CD8-positive, alpha-beta memory T cell (primary cell): ENCODE measurements at regions not wholly inside any gene's neighbourhood (a gene's known extent, or its start where the extent isn't known, plus 50 kb on each side); places are given as distances from the start of the nearest gene placed in this dataset.

Source experiments
- CTCF ChIA-PET: fragments of 350-600 bp; sonication (Branson Sonifier 250); formaldehyde crosslinking; loops from one replicate; lab custom pipeline; 2021; ENCODE audit warnings: antibody characterized with exemption; lab: Charles Lee
- POLR2A ChIA-PET: fragments of 350-600 bp; sonication (Branson Sonifier 250); formaldehyde crosslinking; loops from one replicate; lab custom pipeline; 2021; ENCODE audit warnings: antibody characterized with exemption; lab: Charles Lee
- DNase-seq, 5 donors: peaks; one replicate each; pipeline versions ENCODE4 v3.0.0 to v3.0.0-alpha.2; 2020 to 2022; ENCODE audit warnings: mixed read lengths in 1 of 5
- H3K27ac ChIP-seq: one replicate; pipeline ENCODE4 v1.7.0; 2013; ENCODE audit warnings: low read depth, mild to moderate bottlenecking, low read length, moderate library complexity
- H3K27me3 ChIP-seq: 2 replicates; pipeline ENCODE4 v1.7.0; 2013; ENCODE audit warnings: low read length, mild to moderate bottlenecking; ENCODE audit not compliant: insufficient read depth, poor library complexity, severe bottlenecking
- H3K36me3 ChIP-seq: 2 replicates; pipeline ENCODE4 v1.7.0; 2013; ENCODE audit warnings: mild to moderate bottlenecking, low read length, moderate library complexity; ENCODE audit not compliant: insufficient read depth
- H3K4me1 ChIP-seq: 2 replicates; pipeline ENCODE4 v1.7.0; 2013; ENCODE audit warnings: mild to moderate bottlenecking, low read length, moderate library complexity; ENCODE audit not compliant: insufficient read depth
- H3K4me3 ChIP-seq: 2 replicates; pipeline ENCODE4 v1.7.0; 2013; ENCODE audit warnings: mild to moderate bottlenecking, low read length
- H3K9me3 ChIP-seq: 2 replicates; pipeline ENCODE4 v1.7.0; 2013; ENCODE audit warnings: mild to moderate bottlenecking, low read length
- H3K27ac Mint-ChIP-seq, 8 donors: one replicate each; pipeline ENCODE4 v1.8.0; 2020 to 2021; ENCODE audit warnings: mixed read lengths in 8 of 8, mild to moderate bottlenecking in 6 of 8, inconsistent platforms in 3 of 8, moderate library complexity in 3 of 8
- H3K27me3 Mint-ChIP-seq, 2 donors: one replicate each; pipeline ENCODE4 v1.8.0; 2020 to 2021; ENCODE audit warnings: mixed read lengths in 2 of 2, mild to moderate bottlenecking in 1 of 2, moderate library complexity in 1 of 2
- H3K36me3 Mint-ChIP-seq, 3 donors: one replicate each; pipeline ENCODE4 v1.8.0; 2020 to 2021; ENCODE audit warnings: mixed read lengths in 3 of 3, inconsistent platforms in 1 of 3, mild to moderate bottlenecking in 1 of 3
- H3K4me1 Mint-ChIP-seq, 3 donors: one replicate each; pipeline ENCODE4 v1.8.0; 2020 to 2021; ENCODE audit warnings: mixed read lengths in 3 of 3, inconsistent platforms in 1 of 3, mild to moderate bottlenecking in 1 of 3
- H3K4me3 Mint-ChIP-seq, 7 donors: one replicate each; pipeline ENCODE4 v1.8.0; 2020 to 2021; ENCODE audit warnings: mixed read lengths in 7 of 7, mild to moderate bottlenecking in 6 of 7, moderate library complexity in 4 of 7, inconsistent platforms in 2 of 7
- H3K9me3 Mint-ChIP-seq, 5 donors: one replicate each; pipeline ENCODE4 v1.8.0; 2020 to 2022; ENCODE audit warnings: mixed read lengths in 5 of 5, mild to moderate bottlenecking in 3 of 5, moderate library complexity in 2 of 5, inconsistent platforms in 1 of 5

GRCh38 chr3:182487611-182488010 lies 305.7 kb upstream of the ATP11B start:
- Histone ChIP-seq H3K9me3 (no peaks in the 10 kb centered on the region), H3K36me3 (no peaks in the 10 kb centered on the region), H3K27me3 (no peaks in the 10 kb centered on the region), H3K4me3 (no peak overlapping the region), H3K4me1 (no peaks in the 10 kb centered on the region), H3K27ac (no peak overlapping the region)
- no peak overlapping the region for H3K4me3 Mint-ChIP-seq
- H3K36me3 Mint-ChIP-seq, result no peaks in the 10 kb centered on the region
- H3K9me3 Mint-ChIP-seq, result peaks cover 0 to 1% (median 0%) of the 10 kb centered on the region in 5 donors
- H3K4me1 Mint-ChIP-seq, result no peaks in the 10 kb centered on the region
- H3K27ac Mint-ChIP-seq, result no peak overlapping the region
- POLR2A ChIA-PET, result no interaction called here
- CTCF ChIA-PET, result no interaction called here
- no peak for DNase-seq
- H3K27me3 Mint-ChIP-seq, result peaks cover 0 to 1% of the 10 kb centered on the region in 2 donors

- no peaks in the 10 kb centered on the region for H3K36me3 Mint-ChIP-seq
These were observed 302.5 kb upstream of the ATP11B start for GRCh38 chr3:182490596-182491491.

GRCh38 chr3:182491577-182491976 lies 301.7 kb upstream of the ATP11B start:
- DNase-seq, result no peak
- Mint-ChIP-seq H3K9me3 (peaks cover 0 to 2% (median 0%) of the 10 kb centered on the region in 5 donors), H3K4me1 (no peaks in the 10 kb centered on the region), H3K27ac (no peak overlapping the region), H3K36me3 (no peaks in the 10 kb centered on the region), H3K4me3 (peak overlapping the region in 1 of 7 donors; percentile 40), H3K27me3 (peaks cover 0 to 5% of the 10 kb centered on the region in 2 donors)
- no peaks in the 10 kb centered on the region for H3K27me3 ChIP-seq
- no peaks in the 10 kb centered on the region for H3K4me1 ChIP-seq
- ChIA-PET CTCF (no interaction called here), POLR2A (no interaction called here)
- no peak overlapping the region for H3K4me3 ChIP-seq
- no peak overlapping the region for H3K27ac ChIP-seq
- H3K36me3 ChIP-seq, result no peaks in the 10 kb centered on the region
- no peaks in the 10 kb centered on the region for H3K9me3 ChIP-seq

More at GRCh38 chr3:182490596-182491491, 302.5 kb upstream of the ATP11B start:
- ChIA-PET POLR2A (no interaction called here), CTCF (no interaction called here)
- no peak overlapping the region for H3K4me3 Mint-ChIP-seq
- no peak overlapping the region for H3K27ac Mint-ChIP-seq
- Histone ChIP-seq H3K36me3 (no peaks in the 10 kb centered on the region), H3K4me3 (no peak overlapping the region), H3K4me1 (no peaks in the 10 kb centered on the region), H3K27me3 (no peaks in the 10 kb centered on the region), H3K9me3 (no peaks in the 10 kb centered on the region), H3K27ac (no peak overlapping the region)
- peaks cover 0 to 5% of the 10 kb centered on the region in 2 donors for H3K27me3 Mint-ChIP-seq
- no peak for DNase-seq
- peaks cover 0 to 2% (median 0%) of the 10 kb centered on the region in 5 donors for H3K9me3 Mint-ChIP-seq
- no peaks in the 10 kb centered on the region for H3K4me1 Mint-ChIP-seq

- DNase-seq, result no peak
- Mint-ChIP-seq H3K36me3 (no peaks in the 10 kb centered on the region), H3K27me3 (peaks cover 0 to 5% of the 10 kb centered on the region in 2 donors), H3K27ac (no peak overlapping the region), H3K4me1 (no peaks in the 10 kb centered on the region), H3K4me3 (no peak overlapping the region), H3K9me3 (peaks cover 0 to 3% (median 0%) of the 10 kb centered on the region in 5 donors)
- Histone ChIP-seq H3K4me1 (no peaks in the 10 kb centered on the region), H3K27me3 (no peaks in the 10 kb centered on the region), H3K36me3 (no peaks in the 10 kb centered on the region), H3K4me3 (no peak overlapping the region), H3K9me3 (no peaks in the 10 kb centered on the region), H3K27ac (no peak overlapping the region)
- ChIA-PET CTCF (no interaction called here), POLR2A (interaction anchor here (0.7 kb wide), 1 partner anchor 55 kb away, joined by 7 read pairs; no protein-coding TSS in a partner anchor)
These were observed 300.8 kb upstream of the ATP11B start for GRCh38 chr3:182492536-182492935.

GRCh38 chr3:182500289-182500688 lies 293.0 kb upstream of the ATP11B start:
- ChIA-PET POLR2A (no interaction called here), CTCF (no interaction called here)
- Histone ChIP-seq H3K36me3 (no peaks in the 10 kb centered on the region), H3K9me3 (no peaks in the 10 kb centered on the region), H3K27ac (no peak overlapping the region), H3K27me3 (no peaks in the 10 kb centered on the region), H3K4me1 (no peaks in the 10 kb centered on the region), H3K4me3 (no peak overlapping the region)
- Mint-ChIP-seq H3K9me3 (peaks cover 0 to 3% (median 0%) of the 10 kb centered on the region in 5 donors), H3K4me3 (no peak overlapping the region), H3K27ac (no peak overlapping the region), H3K27me3 (peaks cover 0 to 1% of the 10 kb centered on the region in 2 donors), H3K36me3 (no peaks in the 10 kb centered on the region), H3K4me1 (no peaks in the 10 kb centered on the region)
- no peak for DNase-seq

- H3K4me1 ChIP-seq, result no peaks in the 10 kb centered on the region
- H3K36me3 Mint-ChIP-seq, result no peaks in the 10 kb centered on the region
- no peak overlapping the region for H3K4me3 ChIP-seq
- no peaks in the 10 kb centered on the region for H3K9me3 Mint-ChIP-seq
- H3K36me3 ChIP-seq, result no peaks in the 10 kb centered on the region
- DNase-seq, result no peak
- no peaks in the 10 kb centered on the region for H3K27me3 ChIP-seq
- H3K27ac ChIP-seq, result no peak overlapping the region
- no peaks in the 10 kb centered on the region for H3K4me1 Mint-ChIP-seq
- H3K27me3 Mint-ChIP-seq, result no peaks in the 10 kb centered on the region
- CTCF ChIA-PET, result no interaction called here
- H3K27ac Mint-ChIP-seq, result no peak overlapping the region
- H3K9me3 ChIP-seq, result no peaks in the 10 kb centered on the region
- POLR2A ChIA-PET, result no interaction called here
- H3K4me3 Mint-ChIP-seq, result no peak overlapping the region
These were observed 291.4 kb upstream of the ATP11B start for GRCh38 chr3:182501856-182502255.

GRCh38 chr3:182503401-182503800 lies 289.9 kb upstream of the ATP11B start:
- Histone ChIP-seq H3K4me1 (no peaks in the 10 kb centered on the region), H3K36me3 (no peaks in the 10 kb centered on the region), H3K27ac (no peak overlapping the region), H3K4me3 (no peak overlapping the region), H3K27me3 (no peaks in the 10 kb centered on the region), H3K9me3 (no peaks in the 10 kb centered on the region)
- ChIA-PET CTCF (no interaction called here), POLR2A (no interaction called here)
- Mint-ChIP-seq H3K4me3 (no peak overlapping the region), H3K36me3 (no peaks in the 10 kb centered on the region), H3K4me1 (no peaks in the 10 kb centered on the region), H3K27me3 (peaks cover 0 to 4% of the 10 kb centered on the region in 2 donors), H3K27ac (no peak overlapping the region), H3K9me3 (no peaks in the 10 kb centered on the region)
- DNase-seq, result no peak

GRCh38 chr3:182508919-182509711 lies 284.2 kb upstream of the ATP11B start:
- ChIA-PET POLR2A (no interaction called here), CTCF (no interaction called here)
- Histone ChIP-seq H3K36me3 (no peaks in the 10 kb centered on the region), H3K4me1 (no peaks in the 10 kb centered on the region), H3K4me3 (no peak overlapping the region), H3K27ac (no peak overlapping the region), H3K27me3 (no peaks in the 10 kb centered on the region), H3K9me3 (no peaks in the 10 kb centered on the region)
- Mint-ChIP-seq H3K27me3 (peaks cover 0 to 4% of the 10 kb centered on the region in 2 donors), H3K27ac (no peak overlapping the region), H3K36me3 (no peaks in the 10 kb centered on the region), H3K4me1 (no peaks in the 10 kb centered on the region), H3K4me3 (no peak overlapping the region), H3K9me3 (peaks cover 0 to 1% (median 0%) of the 10 kb centered on the region in 5 donors)
- DNase-seq, result no peak
